ENCODE measurements at regions not wholly inside any gene's neighbourhood (a gene's known extent, or its start where the extent isn't known, plus 50 kb on each side); places are given as distances from the start of the nearest gene placed in this dataset.

DNA sequence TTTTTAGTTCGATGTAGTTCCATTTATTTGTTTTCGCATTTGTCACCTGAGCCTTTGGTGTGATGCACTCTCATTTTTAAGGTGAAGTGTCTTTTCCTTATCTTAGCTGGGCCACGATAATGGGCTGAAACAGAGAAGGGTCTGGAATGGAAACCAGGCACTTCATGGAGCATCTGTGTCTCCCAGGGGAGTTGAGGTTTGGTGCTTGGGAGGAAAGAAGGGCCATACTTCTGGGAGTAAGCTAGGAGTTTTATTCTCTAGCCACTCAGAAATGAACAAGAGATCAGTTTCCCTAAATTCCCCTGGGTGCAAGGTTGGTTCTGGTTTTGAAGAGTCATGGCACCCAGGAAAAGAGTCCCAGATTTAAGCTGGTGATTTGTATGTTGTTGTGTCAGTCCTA lies 179.4 kb upstream of the CXCR4 start (continued):
- TF ChIP-seq ZNF274 (IDR thresholded peaks at IDR 0.05; ENCODE audit: insufficient read depth, insufficient read length) (no peak), TCF3 (IDR thresholded peaks at IDR 0.05; ENCODE audit: borderline replicate concordance, insufficient read depth, low read depth, low read length) (no peak), YBX1 (IDR thresholded peaks at IDR 0.05) (no peak), CREM (IDR thresholded peaks at IDR 0.05; ENCODE audit: low read depth) (no peak)
- TF ChIP-seq, protein P1, sequence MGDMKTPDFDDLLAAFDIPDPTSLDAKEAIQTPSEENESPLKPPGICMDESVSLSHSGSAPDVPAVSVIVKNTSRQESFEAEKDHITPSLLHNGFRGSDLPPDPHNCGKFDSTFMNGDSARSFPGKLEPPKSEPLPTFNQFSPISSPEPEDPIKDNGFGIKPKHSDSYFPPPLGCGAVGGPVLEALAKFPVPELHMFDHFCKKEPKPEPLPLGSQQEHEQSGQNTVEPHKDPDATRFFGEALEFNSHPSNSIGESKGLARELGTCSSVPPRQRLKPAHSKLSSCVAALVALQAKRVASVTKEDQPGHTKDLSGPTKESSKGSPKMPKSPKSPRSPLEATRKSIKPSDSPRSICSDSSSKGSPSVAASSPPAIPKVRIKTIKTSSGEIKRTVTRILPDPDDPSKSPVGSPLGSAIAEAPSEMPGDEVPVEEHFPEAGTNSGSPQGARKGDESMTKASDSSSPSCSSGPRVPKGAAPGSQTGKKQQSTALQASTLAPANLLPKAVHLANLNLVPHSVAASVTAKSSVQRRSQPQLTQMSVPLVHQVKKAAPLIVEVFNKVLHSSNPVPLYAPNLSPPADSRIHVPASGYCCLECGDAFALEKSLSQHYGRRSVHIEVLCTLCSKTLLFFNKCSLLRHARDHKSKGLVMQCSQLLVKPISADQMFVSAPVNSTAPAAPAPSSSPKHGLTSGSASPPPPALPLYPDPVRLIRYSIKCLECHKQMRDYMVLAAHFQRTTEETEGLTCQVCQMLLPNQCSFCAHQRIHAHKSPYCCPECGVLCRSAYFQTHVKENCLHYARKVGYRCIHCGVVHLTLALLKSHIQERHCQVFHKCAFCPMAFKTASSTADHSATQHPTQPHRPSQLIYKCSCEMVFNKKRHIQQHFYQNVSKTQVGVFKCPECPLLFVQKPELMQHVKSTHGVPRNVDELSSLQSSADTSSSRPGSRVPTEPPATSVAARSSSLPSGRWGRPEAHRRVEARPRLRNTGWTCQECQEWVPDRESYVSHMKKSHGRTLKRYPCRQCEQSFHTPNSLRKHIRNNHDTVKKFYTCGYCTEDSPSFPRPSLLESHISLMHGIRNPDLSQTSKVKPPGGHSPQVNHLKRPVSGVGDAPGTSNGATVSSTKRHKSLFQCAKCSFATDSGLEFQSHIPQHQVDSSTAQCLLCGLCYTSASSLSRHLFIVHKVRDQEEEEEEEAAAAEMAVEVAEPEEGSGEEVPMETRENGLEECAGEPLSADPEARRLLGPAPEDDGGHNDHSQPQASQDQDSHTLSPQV (IDR thresholded peaks at IDR 0.05): no peak
- TF ChIP-seq, protein P2, sequence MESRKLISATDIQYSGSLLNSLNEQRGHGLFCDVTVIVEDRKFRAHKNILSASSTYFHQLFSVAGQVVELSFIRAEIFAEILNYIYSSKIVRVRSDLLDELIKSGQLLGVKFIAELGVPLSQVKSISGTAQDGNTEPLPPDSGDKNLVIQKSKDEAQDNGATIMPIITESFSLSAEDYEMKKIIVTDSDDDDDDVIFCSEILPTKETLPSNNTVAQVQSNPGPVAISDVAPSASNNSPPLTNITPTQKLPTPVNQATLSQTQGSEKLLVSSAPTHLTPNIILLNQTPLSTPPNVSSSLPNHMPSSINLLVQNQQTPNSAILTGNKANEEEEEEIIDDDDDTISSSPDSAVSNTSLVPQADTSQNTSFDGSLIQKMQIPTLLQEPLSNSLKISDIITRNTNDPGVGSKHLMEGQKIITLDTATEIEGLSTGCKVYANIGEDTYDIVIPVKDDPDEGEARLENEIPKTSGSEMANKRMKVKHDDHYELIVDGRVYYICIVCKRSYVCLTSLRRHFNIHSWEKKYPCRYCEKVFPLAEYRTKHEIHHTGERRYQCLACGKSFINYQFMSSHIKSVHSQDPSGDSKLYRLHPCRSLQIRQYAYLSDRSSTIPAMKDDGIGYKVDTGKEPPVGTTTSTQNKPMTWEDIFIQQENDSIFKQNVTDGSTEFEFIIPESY (IDR thresholded peaks at IDR 0.05): no peak
- TF ChIP-seq, protein P3, sequence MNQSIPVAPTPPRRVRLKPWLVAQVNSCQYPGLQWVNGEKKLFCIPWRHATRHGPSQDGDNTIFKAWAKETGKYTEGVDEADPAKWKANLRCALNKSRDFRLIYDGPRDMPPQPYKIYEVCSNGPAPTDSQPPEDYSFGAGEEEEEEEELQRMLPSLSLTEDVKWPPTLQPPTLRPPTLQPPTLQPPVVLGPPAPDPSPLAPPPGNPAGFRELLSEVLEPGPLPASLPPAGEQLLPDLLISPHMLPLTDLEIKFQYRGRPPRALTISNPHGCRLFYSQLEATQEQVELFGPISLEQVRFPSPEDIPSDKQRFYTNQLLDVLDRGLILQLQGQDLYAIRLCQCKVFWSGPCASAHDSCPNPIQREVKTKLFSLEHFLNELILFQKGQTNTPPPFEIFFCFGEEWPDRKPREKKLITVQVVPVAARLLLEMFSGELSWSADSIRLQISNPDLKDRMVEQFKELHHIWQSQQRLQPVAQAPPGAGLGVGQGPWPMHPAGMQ (IDR thresholded peaks at IDR 0.05; ENCODE audit: borderline replicate concordance): no peak

Data from GM12878 (cell line).